ENCODE measurements at regions not wholly inside any gene's neighbourhood (a gene's known extent, or its start where the extent isn't known, plus 50 kb on each side); places are given as distances from the start of the nearest gene placed in this dataset.

- H3K27me3 Mint-ChIP-seq (ENCODE audit: low read depth): peaks cover 38% of the 10 kb centered on the region
- peaks cover 6% of the 10 kb centered on the region for H3K9me3 Mint-ChIP-seq
- H3K4me3 Mint-ChIP-seq: no peak overlapping the region
- no peak for TF ChIP-seq CTCF (IDR thresholded peaks at IDR 0.05; ENCODE audit: unreplicated experiment)
- no peaks in the 10 kb centered on the region for H3K36me3 Mint-ChIP-seq
- no peak for DNase-seq (ENCODE audit: low spot score in 2 of 2, unreplicated experiment in 2 of 2)
- H3K4me1 Mint-ChIP-seq: no peaks in the 10 kb centered on the region
- H3K27ac Mint-ChIP-seq: no peak overlapping the region
Observed at GRCh38 chr2:2950403-2950952, 427.1 kb downstream of the EIPR1 start.

- H3K4me1 Mint-ChIP-seq: peaks cover 2% of the 10 kb centered on the region
- no peak for TF ChIP-seq CTCF (IDR thresholded peaks at IDR 0.05; ENCODE audit: unreplicated experiment)
- DNase-seq (ENCODE audit: low spot score in 2 of 2, unreplicated experiment in 2 of 2): no peak
- H3K4me3 Mint-ChIP-seq: no peak overlapping the region
- no peak overlapping the region for H3K27ac Mint-ChIP-seq
- peaks cover 14% of the 10 kb centered on the region for H3K9me3 Mint-ChIP-seq
- no peaks in the 10 kb centered on the region for H3K36me3 Mint-ChIP-seq
- peaks cover 21% of the 10 kb centered on the region for H3K27me3 Mint-ChIP-seq (ENCODE audit: low read depth)
Observed at GRCh38 chr2:2947406-2947805, 430.2 kb downstream of the EIPR1 start.

- Mint-ChIP-seq H3K9me3 (peaks cover 14% of the 10 kb centered on the region), H3K4me3 (no peak overlapping the region), H3K27ac (no peak overlapping the region), H3K27me3 (ENCODE audit: low read depth) (peaks cover 2% of the 10 kb centered on the region), H3K4me1 (peaks cover 8% of the 10 kb centered on the region), H3K36me3 (no peaks in the 10 kb centered on the region)
- TF ChIP-seq CTCF (IDR thresholded peaks at IDR 0.05; ENCODE audit: unreplicated experiment): no peak
- no peak for DNase-seq (ENCODE audit: low spot score in 2 of 2, unreplicated experiment in 2 of 2)
Observed at GRCh38 chr2:2942906-2943305, 434.7 kb downstream of the EIPR1 start.

GRCh38 chr2:2942225-2942624 is 435.4 kb downstream of the EIPR1 start:
- Mint-ChIP-seq H3K4me3 (no peak overlapping the region), H3K27me3 (ENCODE audit: low read depth) (peaks cover 2% of the 10 kb centered on the region), H3K27ac (no peak overlapping the region), H3K36me3 (no peaks in the 10 kb centered on the region), H3K9me3 (peaks cover 17% of the 10 kb centered on the region), H3K4me1 (peaks cover 8% of the 10 kb centered on the region)
- no peak for TF ChIP-seq CTCF (IDR thresholded peaks at IDR 0.05; ENCODE audit: unreplicated experiment)
- DNase-seq (ENCODE audit: low spot score in 2 of 2, unreplicated experiment in 2 of 2): no peak

GRCh38 chr2:2941205-2941604 is 436.4 kb downstream of the EIPR1 start:
- H3K4me3 Mint-ChIP-seq: no peak overlapping the region
- peaks cover 8% of the 10 kb centered on the region for H3K4me1 Mint-ChIP-seq
- H3K27me3 Mint-ChIP-seq (ENCODE audit: low read depth): peaks cover 2% of the 10 kb centered on the region
- H3K9me3 Mint-ChIP-seq: peaks cover 22% of the 10 kb centered on the region
- DNase-seq (ENCODE audit: low spot score in 2 of 2, unreplicated experiment in 2 of 2): no peak
- no peak overlapping the region for H3K27ac Mint-ChIP-seq
- TF ChIP-seq CTCF (IDR thresholded peaks at IDR 0.05; ENCODE audit: unreplicated experiment): no peak
- H3K36me3 Mint-ChIP-seq: no peaks in the 10 kb centered on the region

- Mint-ChIP-seq H3K4me1 (peaks cover 8% of the 10 kb centered on the region), H3K9me3 (peaks cover 21% of the 10 kb centered on the region), H3K27me3 (ENCODE audit: low read depth) (peaks cover 2% of the 10 kb centered on the region), H3K27ac (no peak overlapping the region), H3K4me3 (no peak overlapping the region), H3K36me3 (no peaks in the 10 kb centered on the region)
- no peak for DNase-seq (ENCODE audit: low spot score in 2 of 2, unreplicated experiment in 2 of 2)
- TF ChIP-seq CTCF (IDR thresholded peaks at IDR 0.05; ENCODE audit: unreplicated experiment): no peak
Observed at GRCh38 chr2:2940702-2941101, 436.9 kb downstream of the EIPR1 start.

All from mesothelial cell of epicardium (in vitro differentiated cells).